ENCODE measurements at regions not wholly inside any gene's neighbourhood (a gene's known extent, or its start where the extent isn't known, plus 50 kb on each side); places are given as distances from the start of the nearest gene placed in this dataset.

DNA sequence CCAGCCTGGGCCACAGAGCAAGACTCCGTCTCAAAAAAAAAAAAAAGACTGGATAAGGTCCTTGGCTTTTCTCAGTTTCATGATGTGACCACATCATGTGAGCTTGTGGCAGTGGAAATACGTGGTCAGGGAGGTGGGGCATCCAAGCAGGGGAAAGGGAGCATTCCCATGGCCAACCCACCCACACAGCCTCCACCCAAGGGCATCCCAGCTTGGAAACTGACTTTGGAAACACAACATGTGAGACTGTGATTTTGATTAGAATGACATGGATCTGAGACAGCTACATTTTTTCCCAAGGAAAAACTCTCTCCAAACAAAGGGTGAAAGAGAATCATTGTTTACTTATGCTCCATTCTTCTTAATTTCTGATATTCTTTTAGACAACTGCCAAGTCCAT lies 405.0 kb upstream of the ZNF507 start:
- no peak for DNase-seq (ENCODE audit: low read depth, low spot score)

GRCh38 chr19:31943191-31943661 lies 402.2 kb upstream of the ZNF507 start:
- no peak for DNase-seq (ENCODE audit: low read depth, low spot score)

DNA sequence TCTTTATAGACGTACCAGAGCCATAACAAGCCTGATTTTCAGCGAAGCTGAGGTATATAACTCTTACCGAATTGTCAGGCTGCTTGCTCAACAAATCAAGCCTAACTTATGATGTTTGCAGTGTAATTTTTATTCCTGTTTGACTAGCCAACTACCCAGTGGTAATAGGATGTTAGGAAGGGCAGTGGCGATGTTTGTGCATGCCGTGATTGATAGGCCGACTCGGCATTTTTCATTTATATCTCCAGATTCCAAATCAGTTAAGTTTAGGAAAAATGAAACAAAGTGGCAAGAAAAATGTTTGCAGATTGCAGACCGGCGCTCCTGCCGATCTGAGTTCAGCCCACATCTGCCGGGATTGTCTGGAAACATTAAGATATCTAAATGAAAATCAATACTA lies 401.6 kb upstream of the ZNF507 start:
- DNase-seq (ENCODE audit: low read depth, low spot score), result no peak

GRCh38 chr19:31944326-31944725 lies 401.1 kb upstream of the ZNF507 start:
- DNase-seq (ENCODE audit: low read depth, low spot score), result no peak

DNA sequence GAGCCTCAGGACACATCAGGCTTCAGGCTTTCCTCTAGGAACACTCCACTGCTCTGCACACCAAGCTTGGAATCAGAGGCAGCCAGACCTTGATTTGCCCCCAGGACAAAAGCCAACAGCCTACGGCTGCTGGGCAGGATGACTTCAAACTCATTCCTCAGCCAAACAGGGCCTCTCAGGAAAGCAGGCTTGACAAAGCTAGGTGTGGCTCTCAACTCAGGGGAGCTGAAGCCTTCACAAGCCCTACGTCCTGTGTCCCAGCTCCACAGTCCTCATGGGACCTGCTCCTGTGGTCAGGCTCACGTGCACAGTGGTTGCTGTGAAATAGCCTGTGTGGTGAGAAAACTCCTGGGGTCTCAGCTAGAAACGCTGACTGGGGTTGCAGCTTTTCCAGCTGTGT lies 398.9 kb upstream of the ZNF507 start:
- no peak for DNase-seq (ENCODE audit: low read depth, low spot score)

DNA sequence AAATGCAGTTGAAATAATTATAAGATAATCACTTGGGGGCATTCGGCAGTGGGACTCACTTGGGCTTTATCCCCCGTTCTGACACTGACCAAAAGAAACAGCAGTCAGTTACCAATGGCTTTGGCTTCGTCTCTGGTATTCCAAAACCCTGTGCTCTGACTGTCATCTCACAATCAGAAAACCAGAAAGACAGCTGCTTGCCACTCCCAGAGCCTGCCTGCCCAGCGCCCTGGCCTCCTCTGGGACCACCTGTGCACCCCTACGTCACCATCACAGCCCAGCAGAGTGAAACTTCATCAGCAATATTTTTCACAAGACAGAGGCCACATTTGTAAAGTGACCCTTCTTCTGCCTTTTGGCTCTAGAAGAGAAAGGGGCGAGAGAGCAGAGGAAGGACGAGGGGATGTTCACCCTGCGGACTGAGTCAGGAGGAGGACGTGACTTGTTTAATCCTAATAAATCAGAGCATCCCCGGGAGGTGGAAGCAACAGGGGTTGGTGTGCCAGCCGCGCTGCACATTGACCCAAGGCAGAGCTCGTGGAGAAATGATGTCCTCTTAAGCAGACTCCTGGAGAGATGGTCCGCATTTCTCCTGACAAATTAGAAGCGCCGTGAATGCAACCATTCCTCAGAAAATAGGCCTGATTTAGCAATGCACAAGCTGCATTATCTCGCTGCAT lies 397.8 kb upstream of the ZNF507 start:
- no peak for DNase-seq (ENCODE audit: low read depth, low spot score)

DNA sequence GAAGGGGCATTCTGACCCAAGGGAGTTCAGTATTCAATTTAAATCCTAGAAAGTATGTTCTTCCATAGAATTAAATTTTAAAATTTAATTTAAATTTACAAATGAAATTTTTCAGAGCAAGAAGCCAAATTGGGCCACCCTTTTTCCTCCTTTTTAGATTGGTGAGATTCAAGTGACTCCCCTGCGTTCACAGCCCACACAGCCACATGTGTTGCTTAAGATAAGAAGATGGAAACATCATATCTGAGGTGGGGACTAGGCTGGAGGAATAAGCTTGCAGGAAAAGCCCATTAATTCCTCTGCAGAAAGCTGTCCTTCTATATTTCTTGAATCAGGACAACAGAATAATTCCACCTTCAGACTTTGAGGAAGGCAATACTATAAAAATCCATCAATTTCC lies 392.7 kb upstream of the ZNF507 start:
- no peak for DNase-seq (ENCODE audit: low read depth, low spot score)

- no peak for DNase-seq (ENCODE audit: low read depth, low spot score)
Measured at GRCh38 chr19:31955061-31955460, 390.3 kb upstream of the ZNF507 start.

DNA sequence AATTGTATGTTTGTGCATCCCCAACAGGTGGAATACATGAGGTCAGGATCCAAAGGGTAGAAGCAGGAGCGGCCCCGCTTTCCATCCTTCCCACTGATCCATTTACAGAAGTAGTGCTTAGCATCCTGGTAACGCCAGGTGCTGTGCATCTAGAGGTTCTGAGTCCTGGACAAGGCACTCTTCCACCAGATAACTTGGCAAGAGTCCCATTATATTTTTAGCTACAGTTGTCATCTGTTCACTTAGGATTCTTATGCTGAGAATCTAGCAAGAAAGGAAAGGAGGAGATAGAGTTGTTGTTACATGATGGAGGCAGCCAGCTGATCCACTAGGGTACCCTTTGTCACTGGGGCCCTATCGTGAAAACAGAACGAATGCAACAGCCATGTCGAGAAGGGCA lies 389.5 kb upstream of the ZNF507 start:
- no peak for DNase-seq (ENCODE audit: low read depth, low spot score)

DNA sequence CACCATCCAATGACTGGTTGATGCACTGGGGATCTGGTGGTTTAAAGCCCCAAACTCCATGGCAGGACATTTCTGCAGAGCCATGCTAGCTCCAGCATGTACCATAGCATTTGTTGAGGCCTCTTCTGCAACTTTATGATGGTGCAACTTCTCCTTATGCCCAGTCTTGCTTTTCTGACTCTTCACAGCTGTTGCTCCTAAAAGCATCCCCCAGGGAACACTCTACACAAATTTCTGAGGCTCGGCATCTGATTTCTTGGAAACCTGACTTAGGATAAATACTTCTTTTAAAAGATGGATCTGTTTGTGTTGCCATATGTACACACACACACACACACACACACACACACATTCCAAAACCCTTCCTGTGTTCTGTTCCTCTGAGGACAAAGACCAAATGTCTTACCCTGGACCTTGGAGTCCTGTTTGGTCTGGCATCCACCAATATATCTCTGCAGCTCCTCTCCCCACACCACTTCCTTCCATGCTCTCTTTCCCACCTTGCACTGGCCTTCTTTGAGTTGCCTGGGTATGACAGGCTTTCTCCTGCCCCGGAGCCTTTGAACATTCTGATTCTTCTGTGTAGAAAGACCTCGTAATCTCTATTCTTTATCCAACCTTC lies 388.5 kb upstream of the ZNF507 start:
- no peak for DNase-seq (ENCODE audit: low read depth, low spot score)

DNA sequence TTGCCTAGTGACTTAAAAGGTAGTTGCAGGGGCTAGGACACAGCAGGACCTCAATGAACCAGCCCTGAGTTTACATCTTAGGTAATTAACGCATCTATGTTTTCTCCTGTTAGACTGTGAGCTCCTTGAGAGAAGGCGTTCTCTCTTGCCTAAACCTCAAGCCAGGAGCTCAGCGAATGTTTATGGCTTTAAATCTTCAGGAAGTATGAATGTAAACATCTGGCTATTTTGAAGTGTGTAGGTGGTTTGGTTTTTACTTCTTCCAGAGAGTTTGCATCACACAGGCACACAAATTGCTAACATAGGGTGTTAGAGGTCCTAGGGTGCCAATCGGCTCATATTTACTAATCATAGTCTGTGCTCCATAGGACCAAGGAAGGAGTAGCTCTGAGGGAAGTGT lies 387.7 kb upstream of the ZNF507 start:
- no peak for DNase-seq (ENCODE audit: low read depth, low spot score)

GRCh38 chr19:31959527-31960018 lies 385.8 kb upstream of the ZNF507 start:
- DNase-seq (ENCODE audit: low read depth, low spot score), result no peak

- no peak for DNase-seq (ENCODE audit: low read depth, low spot score)
Measured at GRCh38 chr19:31960474-31960873, 384.9 kb upstream of the ZNF507 start.

DNA sequence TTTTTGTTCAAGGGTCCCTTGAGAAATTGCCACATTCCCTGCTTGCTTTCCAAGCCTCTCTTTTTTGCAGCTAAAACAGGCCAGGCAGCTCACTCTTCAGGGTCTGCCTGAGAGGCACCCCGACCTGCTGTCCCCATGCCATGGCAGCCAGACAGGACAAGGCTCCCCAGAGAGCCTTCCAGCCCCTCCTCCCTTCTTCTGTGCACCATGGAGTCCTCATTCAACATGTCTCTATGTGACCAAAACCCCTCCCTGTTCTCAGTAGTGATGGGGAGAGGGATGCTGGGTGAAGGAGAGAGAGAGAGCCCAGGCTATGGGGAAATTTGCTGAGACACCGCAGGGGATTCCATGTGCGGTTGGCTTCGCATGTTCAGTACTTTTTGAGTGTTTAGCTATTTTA lies 384.2 kb upstream of the ZNF507 start:
- no peak for DNase-seq (ENCODE audit: low read depth, low spot score)

GRCh38 chr19:31961667-31962066 lies 383.7 kb upstream of the ZNF507 start:
- no peak for DNase-seq (ENCODE audit: low read depth, low spot score)

DNA sequence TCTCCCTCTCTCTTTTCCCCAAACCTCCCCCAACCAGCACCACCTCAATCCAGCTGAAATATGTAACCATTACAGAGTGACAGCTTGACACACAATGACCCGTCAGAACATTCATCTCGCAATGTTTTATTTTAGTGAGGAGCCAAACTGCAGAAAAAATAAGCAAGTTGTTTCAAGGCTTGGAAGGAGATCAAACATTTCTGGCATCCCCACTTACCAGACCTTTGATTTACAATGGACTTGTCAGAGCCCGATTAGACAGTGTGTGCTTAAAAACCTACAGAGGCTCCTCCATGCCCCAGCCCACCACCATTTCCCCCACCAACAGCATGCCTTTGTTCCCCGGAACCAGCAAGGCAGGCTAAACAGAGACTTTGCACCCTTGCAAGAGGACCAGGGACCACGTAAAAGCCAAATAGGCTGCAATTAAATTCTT lies 382.8 kb upstream of the ZNF507 start:
- no peak for DNase-seq (ENCODE audit: low read depth, low spot score)

DNA sequence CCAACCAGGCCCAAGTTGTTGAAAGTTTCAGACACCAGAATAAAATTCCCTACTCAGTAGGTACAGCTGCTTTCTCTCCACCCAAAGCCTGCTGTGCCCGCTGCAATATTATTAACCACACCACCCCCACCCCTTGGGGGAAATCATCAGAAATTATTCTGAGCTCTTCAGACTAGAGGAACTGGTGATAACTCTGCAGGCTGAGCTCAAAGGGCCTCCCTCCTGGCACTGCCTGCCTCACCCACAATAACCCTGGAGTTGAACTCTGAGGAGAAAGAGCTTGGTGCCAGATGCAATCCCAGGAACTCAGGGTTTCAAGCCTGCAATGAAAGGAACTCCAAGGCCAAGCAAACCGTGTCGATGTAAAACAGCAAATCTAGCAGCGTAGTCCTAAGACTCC lies 381.7 kb upstream of the ZNF507 start:
- no peak for DNase-seq (ENCODE audit: low read depth, low spot score)

DNA sequence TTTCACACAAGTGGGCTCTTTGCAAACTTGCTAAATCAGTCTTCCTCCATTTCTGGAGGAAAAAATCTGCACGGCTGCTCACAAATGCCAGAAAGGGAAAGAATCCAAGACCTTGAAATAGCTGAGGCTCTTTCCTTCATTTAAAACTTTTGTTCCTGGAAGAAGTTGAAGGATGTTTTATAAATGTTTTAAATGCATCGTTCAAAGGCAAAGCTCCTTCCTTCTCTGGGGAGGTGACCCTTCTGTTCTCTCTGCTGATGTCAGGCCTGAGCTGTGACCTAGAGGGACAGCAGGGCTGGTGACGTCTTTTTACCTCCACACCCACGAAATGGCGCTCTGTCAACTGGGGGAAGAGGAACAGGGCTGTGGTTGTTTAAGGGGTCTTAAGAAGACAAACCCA lies 376.4 kb upstream of the ZNF507 start:
- no peak for DNase-seq (ENCODE audit: low read depth, low spot score)

DNA sequence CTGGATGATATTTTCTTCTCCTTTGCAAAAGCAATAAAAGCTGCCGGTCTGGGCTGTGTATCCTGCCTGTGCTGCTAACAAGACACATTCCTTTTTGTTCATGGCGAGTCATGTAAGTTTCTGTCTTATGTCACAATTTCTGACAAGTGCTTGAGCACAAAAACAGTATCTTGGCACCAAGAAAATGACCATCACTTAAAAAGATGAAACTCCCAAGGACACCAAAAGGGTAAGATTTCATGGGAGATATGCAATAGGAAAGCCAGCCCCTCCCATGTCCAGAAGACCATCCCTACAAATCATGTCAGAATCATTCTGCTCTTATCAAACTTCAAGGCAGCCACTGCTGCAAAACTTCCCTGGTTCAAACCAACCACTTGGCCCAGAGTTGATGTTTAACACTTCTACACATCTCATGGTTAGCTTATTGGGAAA lies 375.4 kb upstream of the ZNF507 start:
- DNase-seq (ENCODE audit: low read depth, low spot score), result no peak

DNA sequence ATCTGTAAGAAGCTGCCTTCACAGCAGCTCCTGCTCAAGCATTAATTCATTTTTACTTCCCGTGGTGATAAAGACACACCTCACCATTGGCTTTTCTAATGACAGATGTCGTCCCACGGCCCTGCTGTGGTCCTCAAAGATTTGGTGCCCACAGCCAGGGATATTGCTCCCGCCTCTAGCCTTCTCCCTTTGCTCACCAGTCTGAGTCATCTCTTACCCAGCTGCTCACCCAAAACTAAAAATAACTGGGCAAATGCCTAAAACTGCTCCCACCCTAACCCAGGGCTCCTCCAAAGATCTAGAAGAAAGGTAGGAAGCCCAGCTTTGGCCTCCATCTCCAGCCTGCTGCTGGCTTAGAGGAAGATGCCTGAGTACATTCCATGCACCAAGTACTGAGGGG lies 371.1 kb upstream of the ZNF507 start:
- no peak for DNase-seq (ENCODE audit: low read depth, low spot score)

DNA sequence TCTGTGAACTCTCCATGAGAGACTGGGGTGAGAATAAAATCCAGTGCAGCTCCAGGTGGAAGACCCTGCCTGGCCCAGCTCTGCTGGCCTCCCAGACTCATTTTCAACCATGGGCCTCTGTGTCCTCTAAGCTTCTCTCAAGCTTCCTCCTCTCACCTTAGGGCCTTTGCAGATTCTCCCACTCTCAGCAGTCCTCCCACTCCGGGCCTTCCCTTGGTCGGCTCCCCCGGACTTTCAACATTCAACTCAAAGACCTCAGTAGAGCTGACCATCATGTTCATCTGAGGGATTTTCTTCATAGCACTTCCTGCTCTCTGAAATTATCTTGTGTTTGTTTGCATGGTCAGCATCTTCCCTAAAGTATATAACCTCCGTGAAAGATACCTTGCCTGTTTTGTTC lies 370.5 kb upstream of the ZNF507 start:
- no peak for DNase-seq (ENCODE audit: low read depth, low spot score)

DNA sequence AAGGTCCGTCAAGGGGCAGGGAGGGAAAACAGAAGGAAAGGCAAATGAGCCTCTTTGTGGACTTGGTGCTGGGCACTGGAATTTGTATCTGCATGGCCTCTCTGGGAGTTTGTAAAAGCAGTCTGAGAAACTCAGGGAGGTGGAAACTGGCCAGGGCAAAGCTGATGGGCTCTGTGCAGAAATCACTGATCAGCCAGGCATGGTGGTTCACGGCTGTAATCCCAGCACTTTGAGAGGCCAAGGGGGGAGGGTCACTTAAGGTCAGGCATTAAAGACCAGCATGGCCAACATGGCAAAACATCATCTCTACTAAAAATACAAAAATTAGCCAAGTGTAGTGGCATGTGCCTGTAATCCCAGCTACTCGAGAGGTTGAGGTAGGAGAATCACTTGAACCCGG lies 369.9 kb upstream of the ZNF507 start:
- no peak for DNase-seq (ENCODE audit: low read depth, low spot score)

GRCh38 chr19:31976775-31977536 lies 368.5 kb upstream of the ZNF507 start:
- no peak for DNase-seq (ENCODE audit: low read depth, low spot score)

Data from activated CD4-positive, CD25-positive, alpha-beta regulatory T cell treated with anti-CD3 and anti-CD28 coated beads, Interleukin-2, amount 50 U/mL, for 16 hours (primary cell).